ENCODE measurements at regions not wholly inside any gene's neighbourhood (a gene's known extent, or its start where the extent isn't known, plus 50 kb on each side); places are given as distances from the start of the nearest gene placed in this dataset.

DNA sequence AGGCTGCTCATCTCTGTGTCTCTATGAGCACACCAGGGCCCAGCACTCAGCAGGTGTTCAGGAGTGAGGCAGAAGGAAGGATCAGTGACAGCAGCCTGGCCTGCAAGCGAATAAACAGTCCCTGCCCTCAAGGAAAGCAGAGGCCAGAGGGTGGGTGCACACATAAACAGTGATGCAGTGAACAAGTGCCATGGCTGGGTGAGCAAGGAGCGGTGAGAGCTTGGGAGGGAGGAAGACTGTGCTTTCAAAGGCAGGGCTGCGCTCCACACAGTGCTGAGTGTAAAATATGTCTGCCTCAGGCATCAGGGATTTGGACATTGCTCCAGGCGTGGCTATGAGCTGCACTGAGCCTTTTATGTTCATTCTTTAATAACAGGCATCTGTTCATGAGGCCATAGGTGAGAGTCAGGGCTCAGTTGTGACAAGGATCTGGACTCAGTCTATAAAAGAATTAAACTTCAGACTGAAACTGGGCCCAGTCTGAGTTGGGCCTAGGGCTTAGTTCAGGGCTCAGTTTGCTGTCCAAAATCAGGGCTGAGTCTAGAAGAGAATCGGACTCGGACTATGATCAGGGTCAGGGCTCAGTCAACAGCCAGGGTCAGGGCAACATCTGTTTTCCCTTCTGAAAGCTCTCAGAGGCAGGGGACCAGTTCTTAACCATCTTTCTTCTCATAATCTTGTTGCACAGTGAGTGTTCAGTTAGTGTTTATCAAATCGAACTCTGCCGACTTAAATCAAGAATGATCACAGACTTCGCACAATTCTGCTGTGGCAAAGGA, 213.7 kb downstream of the FOXD2 start:
- no peak overlapping the region for H3K27ac ChIP-seq (ENCODE audit: low read depth, low read length)

More for the DNA sequence above, 213.7 kb downstream of the FOXD2 start:
- Histone ChIP-seq H3K4me2 (ENCODE audit: insufficient read depth in 1 of 2, low read depth in 2 of 2, low read length in 2 of 2) (no peak overlapping the region), H2BK5ac (ENCODE audit: low read depth, low read length) (no peak overlapping the region), H3K18ac (ENCODE audit: extremely low read depth, low read length) (no peak overlapping the region), H3K4ac (replicated peaks; ENCODE audit: insufficient read length, low read depth, low read length) (no peak overlapping the region), H3K27me3 (replicated peaks in 1 of 4; ENCODE audit: control insufficient read depth in 3 of 4, extremely low read depth in 1 of 4, insufficient read depth in 3 of 4, low read length in 3 of 4) (no peaks in the 10 kb centered on the region), H3K79me1 (ENCODE audit: low read depth, low read length) (no peaks in the 10 kb centered on the region), H4K91ac (replicated peaks; ENCODE audit: insufficient read length, low read length) (no peak overlapping the region), H2BK120ac (replicated peaks; ENCODE audit: low read depth, low read length) (no peak overlapping the region), H2AFZ (ENCODE audit: low read length) (no peak overlapping the region), H3K36me3 (ENCODE audit: control insufficient read depth in 2 of 4, insufficient read depth in 4 of 4, low read length in 3 of 4) (no peaks in the 10 kb centered on the region), H4K20me1 (replicated peaks in 1 of 2; ENCODE audit: control insufficient read depth in 1 of 2, insufficient read depth in 2 of 2, low read length in 2 of 2) (no peaks in the 10 kb centered on the region), H3K4me3 (ENCODE audit: extremely low read depth in 1 of 4, insufficient read depth in 2 of 4, low read depth in 3 of 4, low read length in 4 of 4) (no peak overlapping the region), H4K8ac (ENCODE audit: extremely low read depth, insufficient read depth, low read length) (no peak overlapping the region; the same call in 1 of the 2 replicates), H3K9ac (replicated peaks in 1 of 4; ENCODE audit: extremely low read depth in 1 of 4, low read depth in 3 of 4, low read length in 3 of 4) (no peak overlapping the region), H3K23ac (ENCODE audit: insufficient read length) (no peak overlapping the region), H2BK15ac (ENCODE audit: low read length) (no peak overlapping the region), H3K9me3 (ENCODE audit: insufficient read depth in 2 of 2, low read depth in 1 of 2, low read length in 1 of 2) (no peaks in the 10 kb centered on the region), H3K79me2 (ENCODE audit: control insufficient read depth in 1 of 2, insufficient read depth in 2 of 2, low read length in 2 of 2) (no peaks in the 10 kb centered on the region), H3K14ac (ENCODE audit: insufficient read length) (no peak overlapping the region), H2AK5ac (ENCODE audit: low read depth, low read length) (0 out of 2 replicates have a peak overlapping the region, but pooled peaks have one; percentile 32), H2BK20ac (ENCODE audit: low read length) (no peak overlapping the region), H2BK12ac (ENCODE audit: low read depth, low read length) (no peak overlapping the region), H4K5ac (ENCODE audit: insufficient read length, low read depth, low read length) (no peak overlapping the region), H3K56ac (replicated peaks; ENCODE audit: insufficient read length, low read depth, low read length) (no peak overlapping the region), H3K4me1 (replicated peaks in 1 of 4; ENCODE audit: control insufficient read depth in 3 of 4, insufficient read depth in 4 of 4, low read length in 3 of 4) (no peaks in the 10 kb centered on the region), H3K23me2 (ENCODE audit: low read depth, low read length) (no peaks in the 10 kb centered on the region)
- WGBS, 2 experiments (ENCODE audit: extremely low coverage in 1 of 2, insufficient coverage in 1 of 2, insufficient read length in 1 of 2, insufficient replicate concordance in 2 of 2, low coverage in 1 of 2, low lambda C conversion rate in 2 of 2, missing lambda C conversion rate in 1 of 2), result 93% methylated on average over 9 of the region's 9 CpGs; no CpG with 5 or more reads in 1 of the 2 experiments
- no peak for FAIRE-seq
- TF ChIP-seq TEAD4 (IDR thresholded peaks at IDR 0.05; ENCODE audit: low read depth, low read length) (no peak), CBX8 (IDR thresholded peaks at IDR 0.05; ENCODE audit: borderline replicate concordance, low read depth, low read length) (no peak), RBBP5 (IDR thresholded peaks at IDR 0.05; ENCODE audit: borderline replicate concordance, low read depth, low read length) (no peak), SIRT6 (IDR thresholded peaks at IDR 0.05; ENCODE audit: low read length) (no peak), CEBPB (IDR thresholded peaks at IDR 0.05; ENCODE audit: low read depth, low read length) (no peak)
- TF ChIP-seq, protein P1, sequence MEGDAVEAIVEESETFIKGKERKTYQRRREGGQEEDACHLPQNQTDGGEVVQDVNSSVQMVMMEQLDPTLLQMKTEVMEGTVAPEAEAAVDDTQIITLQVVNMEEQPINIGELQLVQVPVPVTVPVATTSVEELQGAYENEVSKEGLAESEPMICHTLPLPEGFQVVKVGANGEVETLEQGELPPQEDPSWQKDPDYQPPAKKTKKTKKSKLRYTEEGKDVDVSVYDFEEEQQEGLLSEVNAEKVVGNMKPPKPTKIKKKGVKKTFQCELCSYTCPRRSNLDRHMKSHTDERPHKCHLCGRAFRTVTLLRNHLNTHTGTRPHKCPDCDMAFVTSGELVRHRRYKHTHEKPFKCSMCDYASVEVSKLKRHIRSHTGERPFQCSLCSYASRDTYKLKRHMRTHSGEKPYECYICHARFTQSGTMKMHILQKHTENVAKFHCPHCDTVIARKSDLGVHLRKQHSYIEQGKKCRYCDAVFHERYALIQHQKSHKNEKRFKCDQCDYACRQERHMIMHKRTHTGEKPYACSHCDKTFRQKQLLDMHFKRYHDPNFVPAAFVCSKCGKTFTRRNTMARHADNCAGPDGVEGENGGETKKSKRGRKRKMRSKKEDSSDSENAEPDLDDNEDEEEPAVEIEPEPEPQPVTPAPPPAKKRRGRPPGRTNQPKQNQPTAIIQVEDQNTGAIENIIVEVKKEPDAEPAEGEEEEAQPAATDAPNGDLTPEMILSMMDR (IDR thresholded peaks at IDR 0.05; ENCODE audit: control extremely low read depth in 1 of 3, insufficient read depth in 1 of 3, low read depth in 1 of 3, low read length in 3 of 3), result no peak
- ChIA-PET CTCF (ENCODE audit: partially characterized antibody) (interaction anchor here (0.8 to 4.5 kb wide), 4 partner anchors 14 to 124 kb away, joined by 3 to 17 read pairs (median 4); no protein-coding TSS in a partner anchor), POLR2A (ENCODE audit: partially characterized antibody) (no interaction called here)
- no peak for DNase-seq (ENCODE audit: low read depth in 1 of 2, low spot score in 2 of 2)

Data from H1 (cell line).